ENCODE measurements at regions not wholly inside any gene's neighbourhood (a gene's known extent, or its start where the extent isn't known, plus 50 kb on each side); places are given as distances from the start of the nearest gene placed in this dataset.

GRCh38 chr15:93614386-93615104, 525.5 kb upstream of the RGMA start:
- peak; percentile 33; the same call in 1 of the 3 replicates for ATAC-seq (ENCODE audit: low read depth)
- H3K27me3 ChIP-seq (ENCODE audit: insufficient read depth, poor library complexity, severe bottlenecking), result no peaks in the 10 kb centered on the region

GRCh38 chr15:93613386-93613785, 524.4 kb upstream of the RGMA start:
- no peaks in the 10 kb centered on the region for H3K9me3 ChIP-seq (ENCODE audit: severe bottlenecking)
- H3K4me1 ChIP-seq (ENCODE audit: insufficient read depth, poor library complexity, severe bottlenecking), result no peaks in the 10 kb centered on the region
- ATAC-seq (ENCODE audit: low read depth) (no peak), DNase-seq (ENCODE audit: low spot score) (no peak)
- no peak overlapping the region for H3K27ac ChIP-seq (ENCODE audit: poor library complexity, severe bottlenecking)
- no peaks in the 10 kb centered on the region for H3K36me3 ChIP-seq (ENCODE audit: low read depth)
- no peak overlapping the region for H3K4me3 ChIP-seq (ENCODE audit: severe bottlenecking)
- TF ChIP-seq CTCF (IDR thresholded peaks at IDR 0.05; ENCODE audit: poor library complexity, severe bottlenecking), result no peak
- no peaks in the 10 kb centered on the region for H3K27me3 ChIP-seq (ENCODE audit: insufficient read depth, poor library complexity, severe bottlenecking)

More at GRCh38 chr15:93614386-93615104, 525.5 kb upstream of the RGMA start:
- DNase-seq (ENCODE audit: low spot score), result no peak
- Histone ChIP-seq H3K4me3 (ENCODE audit: severe bottlenecking) (no peak overlapping the region), H3K27ac (ENCODE audit: poor library complexity, severe bottlenecking) (no peak overlapping the region), H3K4me1 (ENCODE audit: insufficient read depth, poor library complexity, severe bottlenecking) (no peaks in the 10 kb centered on the region), H3K9me3 (ENCODE audit: severe bottlenecking) (no peaks in the 10 kb centered on the region), H3K36me3 (ENCODE audit: low read depth) (no peaks in the 10 kb centered on the region)
- no peak for TF ChIP-seq CTCF (IDR thresholded peaks at IDR 0.05; ENCODE audit: poor library complexity, severe bottlenecking)

- H3K4me1 ChIP-seq (ENCODE audit: insufficient read depth, poor library complexity, severe bottlenecking), result no peaks in the 10 kb centered on the region
- no peak for TF ChIP-seq CTCF (IDR thresholded peaks at IDR 0.05; ENCODE audit: poor library complexity, severe bottlenecking)
- H3K4me3 ChIP-seq (ENCODE audit: severe bottlenecking), result no peak overlapping the region
- H3K36me3 ChIP-seq (ENCODE audit: low read depth), result no peaks in the 10 kb centered on the region
- no peak for DNase-seq (ENCODE audit: low spot score)
- H3K9me3 ChIP-seq (ENCODE audit: severe bottlenecking), result no peaks in the 10 kb centered on the region
- H3K27ac ChIP-seq (ENCODE audit: poor library complexity, severe bottlenecking), result no peak overlapping the region
- no peak for ATAC-seq (ENCODE audit: low read depth)
- no peaks in the 10 kb centered on the region for H3K27me3 ChIP-seq (ENCODE audit: insufficient read depth, poor library complexity, severe bottlenecking)
These were observed 523.9 kb upstream of the RGMA start for GRCh38 chr15:93612953-93613352.

GRCh38 chr15:93610944-93611343, 521.9 kb upstream of the RGMA start:
- DNase-seq (ENCODE audit: low spot score), result no peak
- no peaks in the 10 kb centered on the region for H3K36me3 ChIP-seq (ENCODE audit: low read depth)
- ATAC-seq (ENCODE audit: low read depth), result peak; percentile 60
- no peak overlapping the region for H3K27ac ChIP-seq (ENCODE audit: poor library complexity, severe bottlenecking)
- no peak for TF ChIP-seq CTCF (IDR thresholded peaks at IDR 0.05; ENCODE audit: poor library complexity, severe bottlenecking)
- no peak overlapping the region for H3K4me3 ChIP-seq (ENCODE audit: severe bottlenecking)
- no peaks in the 10 kb centered on the region for H3K9me3 ChIP-seq (ENCODE audit: severe bottlenecking)
- H3K4me1 ChIP-seq (ENCODE audit: insufficient read depth, poor library complexity, severe bottlenecking), result no peaks in the 10 kb centered on the region
- H3K27me3 ChIP-seq (ENCODE audit: insufficient read depth, poor library complexity, severe bottlenecking), result no peaks in the 10 kb centered on the region

- no peaks in the 10 kb centered on the region for H3K36me3 ChIP-seq (ENCODE audit: low read depth)
- no peaks in the 10 kb centered on the region for H3K4me1 ChIP-seq (ENCODE audit: insufficient read depth, poor library complexity, severe bottlenecking)
- DNase-seq (ENCODE audit: low spot score), result no peak
- no peak for TF ChIP-seq CTCF (IDR thresholded peaks at IDR 0.05; ENCODE audit: poor library complexity, severe bottlenecking)
- no peak for ATAC-seq (ENCODE audit: low read depth)
- H3K4me3 ChIP-seq (ENCODE audit: severe bottlenecking), result no peak overlapping the region
- H3K27me3 ChIP-seq (ENCODE audit: insufficient read depth, poor library complexity, severe bottlenecking), result no peaks in the 10 kb centered on the region
- H3K9me3 ChIP-seq (ENCODE audit: severe bottlenecking), result no peaks in the 10 kb centered on the region
- no peak overlapping the region for H3K27ac ChIP-seq (ENCODE audit: poor library complexity, severe bottlenecking)
These were observed 519.7 kb upstream of the RGMA start for GRCh38 chr15:93608643-93609148.

Data from RWPE2 (cell line).